H1 (cell line): ENCODE measurements at regions not wholly inside any gene's neighbourhood (a gene's known extent, or its start where the extent isn't known, plus 50 kb on each side); places are given as distances from the start of the nearest gene placed in this dataset.

Experiments
- CTCF ChIA-PET: fragments of 300-600 bp; sonication (Branson Sonifier 250); formaldehyde crosslinking; loops from one replicate; lab custom pipeline; 2021; ENCODE audit not compliant: partially characterized antibody; lab: Charles Lee
- POLR2A ChIA-PET: fragments of 300-600 bp; sonication (Branson Sonifier 250); formaldehyde crosslinking; loops from one replicate; lab custom pipeline; 2021; ENCODE audit warnings: inconsistent platforms; ENCODE audit not compliant: partially characterized antibody; lab: Charles Lee
- DNase-seq, 2 experiments: peaks; one replicate each; pipeline versions ENCODE4 v3.0.0 to v3.0.0-alpha.2; 2010 to 2022; ENCODE audit warnings: low spot score in 2 of 2, low read depth in 1 of 2, mixed read lengths in 1 of 2
- FAIRE-seq: peaks from 2 replicates; lab custom pipeline; 2011; peaks lifted over from hg19 to GRCh38; lab: Jason Lieb, UNC
- H2AFZ ChIP-seq: 2 replicates; pipeline ENCODE4 v1.8.1; 2012; ENCODE audit warnings: low read length, inconsistent platforms
- H2AK5ac ChIP-seq: 2 replicates; pipeline ENCODE4 v1.6.1; 2013; ENCODE audit warnings: low read depth, low read length
- H2BK120ac ChIP-seq: replicated peaks from 2 replicates; pipeline ENCODE3; 2013; ENCODE audit warnings: low read depth, low read length, inconsistent platforms
- H2BK12ac ChIP-seq: 2 replicates; pipeline ENCODE4 v1.6.1; 2013; ENCODE audit warnings: low read depth, low read length
- H2BK15ac ChIP-seq: 2 replicates; pipeline ENCODE4 v1.6.1; 2013; ENCODE audit warnings: low read length
- H2BK20ac ChIP-seq: 2 replicates; pipeline ENCODE4 v1.6.1; 2013; ENCODE audit warnings: low read length
- H2BK5ac ChIP-seq: 2 replicates; pipeline ENCODE4 v1.6.1; 2013; ENCODE audit warnings: low read depth, low read length
- H3K14ac ChIP-seq: 2 replicates; pipeline ENCODE4 v1.6.1; 2013; ENCODE audit warnings: inconsistent platforms; ENCODE audit not compliant: insufficient read length
- H3K18ac ChIP-seq: 2 replicates; pipeline ENCODE4 v1.6.1; 2013; ENCODE audit warnings: low read length; ENCODE audit errors: extremely low read depth
- H3K23ac ChIP-seq: 2 replicates; pipeline ENCODE4 v1.6.1; 2013; ENCODE audit warnings: inconsistent platforms; ENCODE audit not compliant: insufficient read length
- H3K23me2 ChIP-seq: 2 replicates; pipeline ENCODE4 v1.6.1; 2013; ENCODE audit warnings: low read depth, low read length
- H3K27ac ChIP-seq: 2 replicates; pipeline ENCODE4 v1.6.1; 2011; ENCODE audit warnings: low read depth, low read length, inconsistent platforms
- H3K27me3 ChIP-seq, 4 experiments: replicated peaks in 1 of 4; 1 replicate in 1 of 4; 2 replicates in 3 of 4; pipeline versions ENCODE4 v1.6.1 to v1.8.1; 2011 to 2013; ENCODE audit warnings: low read length in 3 of 4, mild to moderate bottlenecking in 3 of 4, inconsistent platforms in 2 of 4, mixed read lengths in 2 of 4, moderate library complexity in 1 of 4; ENCODE audit not compliant: control insufficient read depth in 3 of 4, insufficient read depth in 3 of 4; ENCODE audit errors: extremely low read depth in 1 of 4
- H3K36me3 ChIP-seq, 4 experiments: 2 replicates each; pipeline versions ENCODE4 v1.6.1 to v1.8.1; 2011 to 2013; ENCODE audit warnings: mild to moderate bottlenecking in 4 of 4, low read length in 3 of 4, moderate library complexity in 2 of 4, control low read depth in 1 of 4, inconsistent platforms in 1 of 4; ENCODE audit not compliant: insufficient read depth in 4 of 4, control insufficient read depth in 2 of 4
- H3K4ac ChIP-seq: replicated peaks from 2 replicates; pipeline ENCODE3; 2013; ENCODE audit warnings: low read length, low read depth, mixed read lengths, inconsistent platforms; ENCODE audit not compliant: insufficient read length
- H3K4me1 ChIP-seq, 4 experiments: replicated peaks in 1 of 4; 1 replicate in 1 of 4; 2 replicates in 3 of 4; pipeline versions ENCODE4 v1.6.1 to v1.8.1; 2011 to 2013; ENCODE audit warnings: low read length in 3 of 4, inconsistent platforms in 2 of 4, mixed read lengths in 1 of 4; ENCODE audit not compliant: insufficient read depth in 4 of 4, control insufficient read depth in 3 of 4
- H3K4me2 ChIP-seq, 2 experiments: 2 replicates each; pipeline versions ENCODE4 v1.6.1 to v1.8.1; 2011 to 2013; ENCODE audit warnings: low read depth in 2 of 2, low read length in 2 of 2, control low read depth in 1 of 2, inconsistent platforms in 1 of 2, mild to moderate bottlenecking in 1 of 2; ENCODE audit not compliant: insufficient read depth in 1 of 2
- H3K4me3 ChIP-seq, 4 experiments: fragments of 200-600, 300-600 bp in 1 of 4; sonication (generic), shearing (Covaris generic), sonication (Bioruptor Twin) in 1 of 4; 2 replicates each; pipeline versions ENCODE4 v1.5.1 to v1.8.1; 2011 to 2016; ENCODE audit warnings: low read length in 4 of 4, low read depth in 3 of 4, control low read depth in 2 of 4, inconsistent platforms in 2 of 4, mild to moderate bottlenecking in 2 of 4, mixed read lengths in 1 of 4, moderate library complexity in 1 of 4; ENCODE audit not compliant: insufficient read depth in 2 of 4; ENCODE audit errors: extremely low read depth in 1 of 4
- H3K56ac ChIP-seq: replicated peaks from 2 replicates; pipeline ENCODE3; 2013; ENCODE audit warnings: low read depth, mild to moderate bottlenecking, mixed read lengths, low read length, inconsistent platforms; ENCODE audit not compliant: insufficient read length
- H3K79me1 ChIP-seq: 2 replicates; pipeline ENCODE4 v1.6.1; 2013; ENCODE audit warnings: low read depth, low read length, control low read depth
- H3K79me2 ChIP-seq, 2 experiments: 2 replicates each; pipeline versions ENCODE4 v1.6.1 to v1.8.1; 2012 to 2013; ENCODE audit warnings: low read length in 2 of 2, mild to moderate bottlenecking in 2 of 2, inconsistent platforms in 1 of 2; ENCODE audit not compliant: insufficient read depth in 2 of 2, control insufficient read depth in 1 of 2
- H3K9ac ChIP-seq, 4 experiments: replicated peaks in 1 of 4; 1 replicate in 1 of 4; 2 replicates in 3 of 4; pipeline versions ENCODE4 v1.6.1 to v1.8.1; 2011 to 2013; ENCODE audit warnings: low read depth in 3 of 4, low read length in 3 of 4, control low read depth in 2 of 4, mild to moderate bottlenecking in 2 of 4, moderate library complexity in 2 of 4, inconsistent platforms in 1 of 4; ENCODE audit errors: extremely low read depth in 1 of 4
- H3K9me3 ChIP-seq, 2 experiments: 2 replicates each; pipeline versions ENCODE4 v1.6.1 to v1.8.1; 2012 to 2013; ENCODE audit warnings: mild to moderate bottlenecking in 2 of 2, moderate library complexity in 2 of 2, control low read depth in 1 of 2, inconsistent platforms in 1 of 2, low read depth in 1 of 2, low read length in 1 of 2, mixed read lengths in 1 of 2; ENCODE audit not compliant: insufficient read depth in 2 of 2
- H4K20me1 ChIP-seq, 2 experiments: replicated peaks in 1 of 2; 2 replicates each; pipeline versions ENCODE3 to v1.8.1; 2011 to 2013; ENCODE audit warnings: inconsistent platforms in 2 of 2, low read length in 2 of 2, mild to moderate bottlenecking in 1 of 2; ENCODE audit not compliant: insufficient read depth in 2 of 2, control insufficient read depth in 1 of 2
- H4K5ac ChIP-seq: 2 replicates; pipeline ENCODE4 v1.6.1; 2013; ENCODE audit warnings: low read length, low read depth, mixed read lengths, inconsistent platforms; ENCODE audit not compliant: insufficient read length
- H4K8ac ChIP-seq: 2 replicates; pipeline ENCODE4 v1.8.0; 2013; ENCODE audit warnings: mild to moderate bottlenecking, moderate library complexity, low read length, inconsistent platforms; ENCODE audit not compliant: insufficient read depth; ENCODE audit errors: extremely low read depth
- H4K91ac ChIP-seq: replicated peaks from 2 replicates; pipeline ENCODE3; 2013; ENCODE audit warnings: low read length, mixed read lengths, inconsistent platforms; ENCODE audit not compliant: insufficient read length
- ASH2L ChIP-seq: fragments of 200-600, 300-600 bp; sonication (generic); IDR thresholded peaks from one replicate; pipeline ENCODE4 v1.7.1; 2017; ENCODE audit warnings: low read length
- BACH1 ChIP-seq: IDR thresholded peaks from 2 replicates; pipeline ENCODE4 v1.6.1; 2012; ENCODE audit warnings: low read length, improper control_type of control experiment
- BCL11A ChIP-seq, 2 experiments: IDR thresholded peaks; one replicate each; pipeline ENCODE4 v1.6.1; 2011; ENCODE audit warnings: low read depth in 2 of 2, low read length in 2 of 2, mild to moderate bottlenecking in 2 of 2
- CBX5 ChIP-seq: fragments of 300-800, 300-1000 bp; sonication (generic); IDR thresholded peaks from 2 replicates; pipeline ENCODE4 v1.7.1; 2016; ENCODE audit warnings: antibody characterized with exemption, low read length, low read depth
- CREB1 ChIP-seq: IDR thresholded peaks from 2 replicates; pipeline ENCODE4 v1.6.1; 2012; ENCODE audit warnings: inconsistent platforms
- EGR1 ChIP-seq: IDR thresholded peaks from 2 replicates; pipeline ENCODE4 v1.6.1; 2011; ENCODE audit warnings: low read depth, low read length, borderline replicate concordance
- EZH2 ChIP-seq: fragments of 200-600 bp; sonication (generic); IDR thresholded peaks from 2 replicates; pipeline ENCODE4 v1.7.1; 2012; ENCODE audit warnings: low read depth, mild to moderate bottlenecking, moderate library complexity, low read length, inconsistent platforms; ENCODE audit not compliant: severe bottlenecking
- NRF1 ChIP-seq: IDR thresholded peaks from 2 replicates; pipeline ENCODE4 v1.6.1; 2011; ENCODE audit warnings: mild to moderate bottlenecking, low read depth, low read length, improper control_type of control experiment
- POLR2A ChIP-seq, 2 experiments: IDR thresholded peaks; 1 replicate in 1 of 2; 2 replicates in 1 of 2; pipeline ENCODE4 v1.6.1; 2011; ENCODE audit warnings: low read depth in 2 of 2, low read length in 2 of 2, mild to moderate bottlenecking in 2 of 2; ENCODE audit errors: control extremely low read depth in 1 of 2
- RNF2 ChIP-seq: fragments of 200-900, 300-1000 bp; sonication (generic); IDR thresholded peaks from 2 replicates; pipeline ENCODE4 v1.7.1; 2016; ENCODE audit warnings: borderline replicate concordance, low read depth, mild to moderate bottlenecking, antibody characterized with exemption, low read length; ENCODE audit not compliant: poor library complexity, severe bottlenecking; ENCODE audit errors: missing control alignments
- SP1 ChIP-seq: IDR thresholded peaks from 2 replicates; pipeline ENCODE4 v1.6.1; 2011; ENCODE audit warnings: low read depth, low read length
- TAF1 ChIP-seq: IDR thresholded peaks from 2 replicates; pipeline ENCODE4 v1.6.1; 2011; ENCODE audit warnings: mild to moderate bottlenecking, low read depth, low read length
- TAF7 ChIP-seq: optimal IDR thresholded peaks from 2 replicates; pipeline ENCODE3; 2011; ENCODE audit warnings: low read depth, mild to moderate bottlenecking, inconsistent platforms, low read length, moderate library complexity, borderline replicate concordance
- TCF12 ChIP-seq: IDR thresholded peaks from 2 replicates; pipeline ENCODE4 v1.6.1; 2011; ENCODE audit warnings: low read depth, mild to moderate bottlenecking, low read length
- WGBS, 2 experiments: shearing (Covaris generic) in 1 of 2; methylation state at CpG; one replicate each; pipeline versions ENCODE4 v1.1.6 to v1.1.7; 2013 to 2015; ENCODE audit warnings: low lambda C conversion rate in 2 of 2, mixed read lengths in 2 of 2, inconsistent platforms in 1 of 2, low coverage in 1 of 2, missing lambda C conversion rate in 1 of 2; ENCODE audit not compliant: insufficient replicate concordance in 2 of 2, insufficient coverage in 1 of 2, insufficient read length in 1 of 2; ENCODE audit errors: extremely low coverage in 1 of 2, missing lambda C conversion rate in 1 of 2; 5-methylcytosine and 5-hydroxymethylcytosine counted together

DNA sequence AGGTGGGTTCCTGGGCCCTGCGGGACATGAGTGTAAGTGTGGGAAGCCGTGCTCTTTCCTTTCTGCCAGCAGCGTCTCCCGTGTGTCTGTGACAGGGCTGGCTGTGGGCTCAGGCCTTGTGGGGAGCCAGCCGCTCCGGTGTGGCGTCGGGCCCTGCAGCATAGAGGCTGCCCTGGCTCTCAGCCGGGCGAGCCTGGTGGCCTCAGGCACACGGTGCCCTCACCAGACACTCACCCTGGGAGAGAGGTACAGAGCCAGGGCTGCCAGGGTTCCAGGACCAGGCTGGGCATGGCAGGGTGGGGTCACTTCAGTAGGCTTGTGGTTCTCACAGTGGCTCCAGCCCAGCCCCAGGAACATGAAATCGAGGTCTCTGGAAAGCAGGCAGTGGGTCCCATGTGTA lies 324.8 kb downstream of the TEX29 start:
- no peak overlapping the region for H2AK5ac ChIP-seq
- H3K14ac ChIP-seq: no peak overlapping the region
- no peak for FAIRE-seq

More for the DNA sequence above, 324.8 kb downstream of the TEX29 start:
- Histone ChIP-seq H3K9ac (no peak overlapping the region), H3K56ac (no peak overlapping the region), H3K4ac (no peak overlapping the region), H3K36me3 (no peaks in the 10 kb centered on the region), H2BK12ac (no peak overlapping the region), H3K79me2 (no peaks in the 10 kb centered on the region), H2BK120ac (no peak overlapping the region), H4K5ac (no peak overlapping the region), H2BK5ac (no peak overlapping the region; the same call in 1 of the 2 replicates), H4K8ac (peak overlapping the region; percentile 80; the same call in 1 of the 2 replicates), H3K23me2 (no peaks in the 10 kb centered on the region), H2BK20ac (no peak overlapping the region), H3K4me2 (no peak overlapping the region), H2BK15ac (no peak overlapping the region; the same call in 1 of the 2 replicates), H3K27me3 (no peaks in the 10 kb centered on the region), H4K20me1 (no peaks in the 10 kb centered on the region), H3K9me3 (no peaks in the 10 kb centered on the region), H3K18ac (no peak overlapping the region), H3K4me3 (no peak overlapping the region), H4K91ac (peak overlapping the region; percentile 19), H3K79me1 (no peaks in the 10 kb centered on the region), H3K23ac (no peak overlapping the region), H3K4me1 (no peaks in the 10 kb centered on the region), H2AFZ (no peak overlapping the region), H3K27ac (no peak overlapping the region)
- DNase-seq: no peak
- no peak for TF ChIP-seq CBX5
- TF ChIP-seq TAF1: no peak
- no peak for TF ChIP-seq RNF2
- TF ChIP-seq NRF1: no peak
- no peak for TF ChIP-seq ASH2L
- TF ChIP-seq CREB1: no peak
- TF ChIP-seq POLR2A (IDR thresholded peaks at IDR 0.05; ENCODE audit: control extremely low read depth in 1 of 2, low read depth in 2 of 2, low read length in 2 of 2): no peak
- no peak for TF ChIP-seq BACH1
- TF ChIP-seq TAF7: no peak
- no peak for TF ChIP-seq TCF12
- TF ChIP-seq EGR1: no peak
- TF ChIP-seq EZH2: no peak
- no peak for TF ChIP-seq SP1
- no peak for TF ChIP-seq BCL11A (IDR thresholded peaks at IDR 0.05; ENCODE audit: low read depth in 2 of 2, low read length in 2 of 2)
- WGBS, 2 experiments: 88% methylated on average over 12 of the region's 12 CpGs; no CpG with 5 or more reads in 1 of the 2 experiments
- CTCF ChIA-PET: no interaction called here
- POLR2A ChIA-PET: no interaction called here
